ENCODE measurements at regions not wholly inside any gene's neighbourhood (a gene's known extent, or its start where the extent isn't known, plus 50 kb on each side); places are given as distances from the start of the nearest gene placed in this dataset.
"Not testable (repeated sequence)": the region's sequence is repeated elsewhere in the genome, so short reads cannot be mapped to it uniquely, and the experiment has no call there.

DNA sequence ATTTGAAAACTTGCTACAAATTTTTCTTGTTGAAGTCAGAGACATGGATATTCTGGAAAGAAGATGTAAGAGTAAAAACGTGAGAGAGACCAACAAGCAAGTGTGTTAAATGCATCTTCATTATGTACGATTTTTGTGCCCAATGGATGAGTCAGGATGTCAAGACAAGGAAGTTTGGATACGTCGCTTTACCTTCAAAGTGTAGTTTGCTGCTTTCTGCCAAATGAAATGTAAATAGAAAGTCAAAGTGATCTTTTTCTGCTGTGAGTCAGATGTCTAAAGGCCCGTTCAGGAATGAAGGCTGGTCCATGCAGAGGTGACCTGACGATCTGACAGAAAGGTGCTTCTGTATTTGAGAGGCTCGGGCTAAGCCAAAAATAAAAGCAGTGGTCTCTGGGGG is 273.1 kb upstream of the PIK3R1 start:
- no peak overlapping the region for H3K27ac ChIP-seq
- TF ChIP-seq, protein P1, sequence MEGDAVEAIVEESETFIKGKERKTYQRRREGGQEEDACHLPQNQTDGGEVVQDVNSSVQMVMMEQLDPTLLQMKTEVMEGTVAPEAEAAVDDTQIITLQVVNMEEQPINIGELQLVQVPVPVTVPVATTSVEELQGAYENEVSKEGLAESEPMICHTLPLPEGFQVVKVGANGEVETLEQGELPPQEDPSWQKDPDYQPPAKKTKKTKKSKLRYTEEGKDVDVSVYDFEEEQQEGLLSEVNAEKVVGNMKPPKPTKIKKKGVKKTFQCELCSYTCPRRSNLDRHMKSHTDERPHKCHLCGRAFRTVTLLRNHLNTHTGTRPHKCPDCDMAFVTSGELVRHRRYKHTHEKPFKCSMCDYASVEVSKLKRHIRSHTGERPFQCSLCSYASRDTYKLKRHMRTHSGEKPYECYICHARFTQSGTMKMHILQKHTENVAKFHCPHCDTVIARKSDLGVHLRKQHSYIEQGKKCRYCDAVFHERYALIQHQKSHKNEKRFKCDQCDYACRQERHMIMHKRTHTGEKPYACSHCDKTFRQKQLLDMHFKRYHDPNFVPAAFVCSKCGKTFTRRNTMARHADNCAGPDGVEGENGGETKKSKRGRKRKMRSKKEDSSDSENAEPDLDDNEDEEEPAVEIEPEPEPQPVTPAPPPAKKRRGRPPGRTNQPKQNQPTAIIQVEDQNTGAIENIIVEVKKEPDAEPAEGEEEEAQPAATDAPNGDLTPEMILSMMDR (conservative IDR thresholded peaks at IDR 0.05), result no peak

DNA sequence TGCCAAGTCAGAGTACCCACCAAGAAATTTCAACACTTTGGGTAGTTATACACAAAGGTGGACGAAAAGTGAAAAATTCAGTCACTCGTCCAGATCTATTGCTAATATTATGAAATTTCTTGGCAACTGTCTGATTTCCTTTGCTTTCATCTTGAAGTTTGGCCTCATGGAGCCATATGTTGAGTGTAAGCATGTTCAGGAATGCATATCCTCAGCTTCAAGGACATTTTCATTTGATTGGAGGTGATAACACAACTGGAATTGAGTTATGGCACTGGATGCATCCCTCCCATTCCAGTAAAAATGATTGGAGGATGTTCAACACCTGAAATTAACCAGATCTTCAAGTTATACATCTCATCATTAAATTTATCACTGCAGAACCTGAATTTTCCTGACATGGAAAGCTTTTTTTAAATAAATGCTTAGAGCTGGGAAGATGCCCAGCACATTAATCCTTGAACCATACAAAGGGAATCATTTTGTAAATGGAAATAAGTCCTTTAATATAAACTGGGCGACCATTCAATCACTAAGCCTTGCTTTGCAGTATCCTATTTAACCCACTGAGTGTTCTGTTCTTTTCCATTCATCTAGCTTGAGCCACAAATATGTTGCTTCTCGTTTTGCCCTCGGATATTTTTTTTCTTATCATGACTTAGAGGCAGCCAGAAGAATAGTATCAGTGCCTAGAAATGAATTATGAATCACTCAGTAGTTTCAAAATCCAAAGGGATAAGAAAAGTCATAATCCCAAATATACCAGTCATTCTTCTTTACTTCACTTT is 273.7 kb upstream of the PIK3R1 start:
- TF ChIP-seq, protein P1 (conservative IDR thresholded peaks at IDR 0.05), result no peak
- no peak overlapping the region for H3K27ac ChIP-seq

DNA sequence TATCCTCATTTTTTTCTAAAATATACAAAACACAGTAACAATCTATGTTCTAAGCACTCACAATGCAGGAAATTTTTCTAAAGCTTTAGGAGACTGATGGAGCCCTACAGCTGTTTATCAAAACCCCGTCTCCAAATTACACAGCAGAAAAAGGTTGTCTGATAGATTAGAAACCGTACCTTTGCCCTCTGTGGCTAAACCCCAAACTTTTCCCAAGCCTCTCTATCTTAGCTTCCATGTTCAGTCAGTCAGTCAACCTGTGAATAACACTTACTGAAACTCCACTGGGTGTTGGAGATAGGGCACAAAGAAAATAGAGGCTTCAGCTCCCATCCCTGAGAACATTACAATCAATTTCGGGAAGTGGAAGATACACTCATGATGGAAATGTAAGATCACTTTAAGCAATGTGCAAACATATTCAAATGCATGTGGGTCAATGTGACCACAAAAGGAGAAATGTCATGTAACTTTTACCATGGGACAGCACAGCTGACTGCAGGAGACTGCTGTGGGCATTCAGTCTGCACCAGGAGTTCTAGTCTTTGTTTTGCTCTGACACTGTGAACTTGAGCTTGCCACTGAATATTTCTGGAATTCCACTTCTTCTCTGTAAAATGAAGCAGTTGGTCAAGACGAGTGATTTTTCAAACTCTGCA is 279.5 kb upstream of the PIK3R1 start:
- H3K27ac ChIP-seq, result no peak overlapping the region
- TF ChIP-seq, protein P1 (conservative IDR thresholded peaks at IDR 0.05), result no peak

DNA sequence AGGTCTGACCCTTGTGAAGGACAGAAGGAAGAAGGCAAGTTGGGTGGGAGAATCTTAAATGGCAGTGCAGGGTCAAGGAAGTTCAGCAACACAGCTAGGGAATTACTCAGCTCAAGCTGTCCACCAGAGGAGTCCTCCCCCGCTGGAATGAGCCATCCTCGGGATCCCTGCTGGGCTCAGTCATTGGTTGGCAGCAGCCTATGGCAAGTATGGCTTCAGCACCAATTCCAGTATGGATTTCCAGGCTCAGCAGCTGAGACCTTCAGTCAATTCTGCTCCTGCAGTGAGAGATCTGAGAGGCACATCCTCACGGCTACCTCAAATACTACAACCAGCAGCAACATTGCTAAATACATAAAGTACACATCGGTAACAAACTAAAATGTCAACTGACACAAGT is 280.6 kb upstream of the PIK3R1 start:
- H3K27ac ChIP-seq, result no peak overlapping the region
- TF ChIP-seq, protein P1 (conservative IDR thresholded peaks at IDR 0.05), result no peak

DNA sequence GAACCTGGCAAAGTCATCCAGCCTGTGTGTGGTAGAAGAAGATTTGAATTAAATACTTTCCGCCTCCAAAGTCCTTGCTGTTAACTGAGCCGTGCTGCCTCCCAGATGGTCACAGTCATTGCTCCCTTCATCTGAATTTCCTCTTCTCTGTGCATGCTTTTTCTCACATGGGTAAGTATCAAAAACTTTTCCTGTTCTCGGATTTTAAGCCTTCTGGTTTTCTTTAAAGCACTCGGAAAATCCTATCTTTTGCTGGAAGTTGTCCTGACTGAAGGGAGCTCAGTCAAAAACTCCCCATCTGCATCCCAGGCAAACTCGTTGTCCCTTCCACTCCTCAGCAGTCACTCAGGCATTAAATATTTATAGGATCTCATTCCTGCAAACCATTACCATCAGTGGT is 290.0 kb upstream of the PIK3R1 start:
- H3K27ac ChIP-seq, result no peak overlapping the region
- TF ChIP-seq, protein P1 (conservative IDR thresholded peaks at IDR 0.05), result no peak

DNA sequence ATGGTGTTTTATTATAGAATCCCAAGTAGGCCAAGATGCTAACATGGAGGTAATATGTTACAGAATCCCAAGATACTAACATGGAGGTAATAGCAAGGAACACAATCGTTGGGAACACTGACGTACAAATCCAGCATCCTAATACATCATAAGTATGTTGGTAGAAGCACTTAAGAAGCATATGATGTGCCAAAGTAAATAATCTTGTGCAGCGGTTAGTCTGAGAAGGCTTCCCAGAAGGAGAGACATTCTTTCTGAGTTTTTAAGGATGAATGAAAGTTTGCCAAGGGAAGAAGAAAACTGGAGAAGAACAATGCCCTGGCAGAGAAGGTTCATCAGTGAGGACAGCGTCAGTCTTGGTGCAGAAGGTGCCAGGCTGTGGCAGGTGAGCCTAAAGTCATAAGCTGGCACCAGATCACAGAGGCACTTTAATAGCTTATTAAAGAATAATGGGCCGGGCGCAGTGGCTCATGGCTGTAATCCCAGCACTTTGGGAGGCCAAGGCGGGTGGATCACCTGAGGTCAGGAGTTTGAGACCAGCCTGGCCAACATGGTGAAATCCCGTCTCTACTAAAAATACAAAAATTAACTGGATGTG is 294.5 kb upstream of the PIK3R1 start:
- H3K27ac ChIP-seq, result no peak overlapping the region
- TF ChIP-seq, protein P1 (conservative IDR thresholded peaks at IDR 0.05), result no peak

DNA sequence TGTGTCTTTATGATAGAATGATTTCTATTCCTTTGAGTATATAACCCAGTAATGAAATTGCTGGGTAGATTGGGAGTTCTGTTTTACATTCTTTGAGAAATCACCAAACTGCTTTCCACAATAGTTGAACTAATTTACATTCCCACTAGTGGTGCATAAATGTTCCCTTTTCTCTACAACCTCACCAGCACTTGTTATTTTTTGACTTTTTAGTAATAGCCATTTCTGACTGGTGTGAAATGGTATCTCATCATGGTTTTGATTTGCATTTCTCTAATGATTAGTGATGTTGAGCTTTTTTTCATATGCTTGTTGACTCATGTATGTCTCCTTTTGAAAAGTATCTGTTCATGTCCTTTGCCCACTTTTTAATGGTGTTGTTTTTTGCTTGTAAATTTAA is 296.0 kb upstream of the PIK3R1 start:
- H3K27ac ChIP-seq, result not testable (repeated sequence)

DNA sequence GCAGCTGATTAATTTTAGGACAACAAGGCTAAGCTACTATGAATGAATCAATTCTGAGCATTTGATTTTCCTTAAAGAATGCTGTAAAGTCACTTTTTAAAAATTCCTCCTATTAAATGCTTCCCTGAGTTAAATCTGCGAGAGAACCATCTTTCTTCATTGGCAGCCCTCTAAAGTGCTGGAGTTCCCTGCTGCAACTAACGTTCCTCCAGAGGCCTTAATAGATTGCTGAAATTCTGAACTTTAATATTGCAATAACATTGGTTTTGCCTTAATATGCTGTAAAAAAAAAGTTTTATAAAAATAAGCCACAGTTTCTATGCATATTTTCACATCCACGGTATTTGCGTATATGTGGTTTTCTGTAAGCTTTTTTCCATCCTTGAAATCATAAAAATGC is 298.0 kb upstream of the PIK3R1 start:
- no peak overlapping the region for H3K27ac ChIP-seq
- TF ChIP-seq, protein P1 (conservative IDR thresholded peaks at IDR 0.05), result no peak

Measured in VCaP (cell line).